ENCODE measurements at regions not wholly inside any gene's neighbourhood (a gene's known extent, or its start where the extent isn't known, plus 50 kb on each side); places are given as distances from the start of the nearest gene placed in this dataset.

DNA sequence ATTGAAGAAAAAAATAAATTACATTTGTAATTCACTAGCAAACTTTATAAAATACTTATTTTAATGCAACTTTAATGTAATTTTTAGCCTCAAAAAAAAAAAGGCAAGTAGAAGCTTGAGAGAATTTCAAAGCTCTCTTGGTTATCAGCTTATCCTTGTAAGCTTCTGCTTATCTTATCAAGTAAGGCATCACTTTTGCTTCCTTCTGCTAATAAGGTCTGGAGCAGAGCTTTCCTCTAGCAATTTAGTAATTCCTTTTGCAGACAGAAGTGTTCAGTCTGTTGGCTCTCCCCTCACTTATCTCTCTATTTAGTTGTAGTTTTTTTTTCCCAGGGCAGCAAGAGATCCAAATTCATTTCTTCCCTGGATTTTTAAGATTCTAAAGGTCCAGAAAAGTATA is 525.0 kb downstream of the ISL1 start:
- DNase-seq (ENCODE audit: low spot score), result no peak

DNA sequence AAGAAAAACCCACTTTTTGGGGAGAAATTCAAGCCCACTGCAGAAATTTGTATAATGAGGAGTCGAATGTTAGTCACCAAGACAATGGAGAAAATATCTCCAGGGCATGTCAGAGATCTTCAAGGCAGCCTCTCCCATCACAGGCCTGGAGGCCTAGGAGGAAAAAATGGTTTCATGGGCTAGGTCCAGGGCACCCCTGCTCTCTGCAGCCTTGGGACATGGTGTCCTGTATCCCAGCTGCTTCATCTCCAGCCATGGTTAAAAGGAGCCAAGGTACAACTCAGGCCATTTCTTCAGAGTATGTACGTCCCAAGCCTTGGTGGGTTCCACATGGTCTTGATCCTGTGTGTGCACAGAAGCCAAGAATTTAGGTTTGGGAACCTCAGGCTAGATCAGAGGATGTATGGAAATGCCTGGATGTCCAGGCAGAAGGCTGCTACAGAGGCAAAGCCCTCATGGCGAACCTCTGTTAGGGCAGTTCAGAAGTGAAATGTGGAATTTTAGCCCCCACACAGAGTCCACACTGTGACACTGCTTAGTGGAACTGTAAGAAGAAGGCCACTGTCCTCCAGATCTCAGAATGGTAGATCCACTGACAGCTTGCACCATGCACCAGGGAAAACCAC is 561.4 kb downstream of the ISL1 start:
- DNase-seq (ENCODE audit: low spot score), result no peak

DNA sequence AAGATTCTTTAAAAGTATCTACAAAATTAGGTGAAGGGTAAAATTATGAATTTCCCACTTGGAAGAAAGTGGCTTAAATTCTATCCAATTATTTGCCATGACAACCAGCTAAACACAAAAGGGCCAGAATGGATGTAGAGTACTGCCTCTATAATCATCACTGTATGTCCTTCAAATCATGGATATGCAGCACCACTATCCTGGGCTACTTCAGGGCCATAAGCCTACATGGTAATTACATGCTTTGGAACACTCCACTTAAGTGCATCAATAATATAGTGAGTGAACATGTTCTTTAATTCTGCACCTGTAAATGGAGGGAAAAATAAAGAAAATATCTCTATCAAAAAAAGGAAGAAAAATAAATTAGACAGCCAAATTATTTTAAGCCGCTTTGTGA is 575.2 kb downstream of the ISL1 start:
- DNase-seq (ENCODE audit: low spot score), result no peak

DNA sequence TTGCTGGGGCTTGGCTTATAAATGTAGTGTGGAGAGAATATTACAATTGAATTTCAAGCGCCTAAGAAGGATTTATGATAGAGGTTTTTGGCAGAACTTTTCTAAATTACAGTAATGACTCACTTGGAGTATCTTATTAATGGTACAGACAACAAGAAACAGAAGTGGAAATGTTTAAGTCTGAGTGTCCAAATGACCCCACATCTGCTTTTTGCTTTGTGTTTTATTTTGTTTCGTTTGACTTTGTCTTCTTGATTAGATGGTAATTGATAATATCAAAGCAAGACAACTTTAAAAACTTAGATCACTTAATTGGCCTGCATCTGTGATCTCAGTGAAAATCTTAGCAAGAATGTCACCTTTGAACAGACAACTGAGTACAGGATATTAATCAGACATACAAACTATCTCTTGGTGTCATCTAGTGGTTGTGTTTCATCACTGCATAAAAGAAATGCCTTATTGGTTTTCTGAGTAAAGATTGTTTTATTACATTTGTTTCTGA is 577.4 kb downstream of the ISL1 start:
- DNase-seq (ENCODE audit: low spot score), result no peak

DNA sequence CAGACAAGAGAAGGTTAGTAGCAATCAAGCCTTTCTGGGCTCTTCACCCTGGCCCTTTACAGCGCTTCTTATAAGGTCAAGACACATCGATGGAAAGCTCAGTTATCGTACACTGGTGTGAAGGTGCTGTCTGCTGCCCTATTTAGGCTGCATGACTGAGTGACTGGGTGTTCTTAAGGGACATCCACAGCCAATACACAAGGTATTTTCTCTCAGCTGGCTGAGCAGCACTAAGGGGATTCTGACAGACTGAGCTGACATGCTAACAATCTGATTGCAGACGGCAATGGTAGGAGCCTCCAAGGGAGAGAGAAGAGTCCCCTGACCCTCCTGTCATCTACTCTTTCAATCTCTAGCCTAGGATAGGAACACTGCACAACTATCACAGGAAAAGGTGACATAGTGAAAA is 577.9 kb downstream of the ISL1 start:
- no peak for DNase-seq (ENCODE audit: low spot score)

DNA sequence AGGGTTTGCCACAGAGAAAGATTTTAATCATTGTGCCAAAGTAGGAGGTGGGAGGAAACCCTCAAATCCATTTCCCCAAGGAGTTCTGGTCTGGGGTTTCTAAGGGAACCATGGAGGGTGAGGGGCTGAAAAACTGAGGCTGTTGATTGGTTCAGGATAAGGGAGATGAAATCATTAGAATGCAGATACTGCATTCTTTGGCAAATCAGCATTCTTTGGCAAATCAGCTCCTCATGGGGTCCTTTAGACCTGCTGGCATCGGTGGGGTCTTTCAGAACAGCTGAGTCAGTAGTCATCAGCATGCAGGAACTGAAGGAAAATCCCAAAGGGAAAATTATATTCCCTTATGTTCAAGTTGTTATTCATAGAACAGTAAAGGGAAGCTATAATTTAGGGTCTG is 585.5 kb downstream of the ISL1 start:
- no peak for DNase-seq (ENCODE audit: low spot score)

DNA sequence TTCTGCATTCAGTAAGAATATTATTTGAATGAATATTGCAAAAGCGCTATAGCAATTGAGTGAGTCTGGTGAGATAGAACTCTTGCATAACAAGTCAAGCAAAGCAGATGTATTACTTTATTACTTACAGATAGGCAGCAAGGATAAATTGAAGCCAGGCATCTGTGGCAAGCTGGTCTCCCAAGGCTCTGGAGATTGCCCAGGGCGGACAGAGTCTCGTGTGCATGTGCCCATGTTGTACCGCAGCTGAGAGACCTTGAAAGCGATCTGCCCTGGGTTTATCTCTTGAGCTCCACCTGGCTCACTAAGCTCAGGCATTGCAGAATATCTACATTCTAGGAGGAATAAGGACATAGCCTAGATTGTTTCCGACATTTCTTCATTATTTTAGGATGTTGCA is 591.6 kb downstream of the ISL1 start:
- DNase-seq (ENCODE audit: low spot score), result no peak

DNA sequence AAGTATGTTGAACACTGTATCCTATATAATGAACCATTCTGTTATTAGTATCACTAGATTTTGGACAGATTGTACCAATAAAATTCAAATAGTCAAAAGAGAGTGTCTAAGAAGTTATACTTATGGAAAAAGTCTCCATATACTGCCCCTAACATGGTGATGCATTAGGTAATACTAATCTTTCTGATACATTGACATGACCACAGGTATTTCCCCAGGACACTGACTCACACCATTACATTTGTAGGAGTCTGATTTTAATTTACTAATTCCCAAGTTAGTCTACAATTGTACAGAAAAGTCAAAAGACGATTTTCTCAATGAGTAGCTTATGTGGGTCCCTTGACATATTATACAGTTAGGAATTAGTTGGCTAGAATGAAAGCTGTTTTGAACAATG is 593.8 kb downstream of the ISL1 start:
- DNase-seq (ENCODE audit: low spot score), result no peak

DNA sequence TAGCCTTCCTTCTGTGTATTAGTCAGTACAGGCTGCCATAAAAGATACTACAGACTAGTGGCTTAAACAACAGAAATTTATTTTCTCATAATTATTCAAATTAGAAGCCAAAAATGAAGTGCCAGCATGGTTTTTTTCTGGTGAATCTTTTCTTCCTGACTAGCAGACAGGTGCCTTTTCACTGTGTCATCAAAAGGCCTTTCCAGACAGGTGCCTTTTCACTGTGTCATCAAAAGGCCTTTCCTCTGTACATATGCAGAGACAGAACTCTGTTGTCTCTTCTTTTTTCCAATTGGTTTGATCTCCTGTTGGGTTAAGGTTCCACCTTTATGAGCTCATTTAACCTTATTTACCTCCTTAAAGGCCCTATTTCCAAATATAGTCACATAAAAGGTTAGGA is 599.9 kb downstream of the ISL1 start:
- no peak for DNase-seq (ENCODE audit: low spot score)

DNA sequence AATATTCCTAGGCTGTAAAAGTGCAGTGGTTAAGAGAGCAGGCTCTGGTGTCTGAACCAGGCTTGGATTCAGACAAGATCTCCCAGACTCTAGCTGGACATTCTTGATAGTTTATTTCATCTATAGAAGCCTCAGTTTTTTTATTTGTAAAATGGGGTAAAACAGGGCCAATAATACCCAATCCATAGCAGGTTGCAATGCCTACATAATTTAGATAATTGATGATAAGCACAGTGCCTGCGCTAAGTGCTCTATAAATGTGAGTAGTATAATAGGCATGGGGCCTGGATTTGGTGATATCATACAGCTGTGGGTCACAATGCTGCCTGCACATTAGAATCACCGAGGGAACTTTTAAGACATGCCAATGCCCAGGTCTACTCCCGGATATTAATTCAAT is 603.5 kb downstream of the ISL1 start:
- DNase-seq (ENCODE audit: low spot score), result no peak

DNA sequence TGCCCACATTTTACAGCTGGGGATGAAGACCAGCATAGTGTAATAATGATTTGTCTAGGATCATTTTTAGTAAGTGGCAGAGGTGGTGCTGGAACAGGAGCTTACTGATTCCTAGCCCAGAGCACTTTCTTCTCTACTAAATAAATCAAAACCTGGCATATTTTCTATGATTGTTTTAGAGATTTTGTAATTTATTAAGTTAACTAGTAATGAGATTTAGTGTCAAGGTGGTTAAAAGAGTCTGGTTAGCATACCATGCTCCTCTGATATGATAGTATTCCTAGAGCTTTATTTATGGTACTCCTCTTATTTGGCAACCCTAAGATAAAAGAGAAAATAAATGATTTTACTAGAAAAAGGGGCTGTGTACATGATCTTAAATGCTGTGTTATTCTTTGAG is 604.0 kb downstream of the ISL1 start:
- DNase-seq (ENCODE audit: low spot score), result no peak

DNA sequence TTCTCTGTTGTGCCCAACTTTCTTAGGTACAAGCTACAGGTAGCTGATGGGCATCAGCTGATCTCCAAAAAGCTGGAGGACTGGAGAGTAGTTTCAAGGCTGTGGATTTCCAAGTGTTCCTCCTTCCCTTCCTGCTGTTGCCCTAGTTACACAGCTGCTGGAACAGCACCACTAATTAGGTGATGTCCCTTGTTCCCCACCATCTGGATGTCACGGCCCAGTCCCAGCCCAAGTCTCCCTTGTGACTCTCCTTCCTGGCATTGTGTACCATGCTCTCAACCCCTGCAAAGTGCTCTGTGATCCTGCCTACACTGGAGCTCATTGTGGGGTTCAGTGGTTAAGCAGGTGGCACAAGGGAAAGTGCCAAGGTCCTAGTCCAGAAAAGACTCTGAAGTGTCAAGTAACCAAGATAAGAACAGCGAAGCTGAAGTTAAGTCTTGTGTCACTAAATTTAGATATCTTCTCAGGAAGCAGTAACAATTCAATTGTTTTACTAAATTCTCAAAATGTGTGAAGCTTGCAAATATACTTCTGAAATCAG is 604.5 kb downstream of the ISL1 start:
- DNase-seq (ENCODE audit: low spot score), result no peak

DNA sequence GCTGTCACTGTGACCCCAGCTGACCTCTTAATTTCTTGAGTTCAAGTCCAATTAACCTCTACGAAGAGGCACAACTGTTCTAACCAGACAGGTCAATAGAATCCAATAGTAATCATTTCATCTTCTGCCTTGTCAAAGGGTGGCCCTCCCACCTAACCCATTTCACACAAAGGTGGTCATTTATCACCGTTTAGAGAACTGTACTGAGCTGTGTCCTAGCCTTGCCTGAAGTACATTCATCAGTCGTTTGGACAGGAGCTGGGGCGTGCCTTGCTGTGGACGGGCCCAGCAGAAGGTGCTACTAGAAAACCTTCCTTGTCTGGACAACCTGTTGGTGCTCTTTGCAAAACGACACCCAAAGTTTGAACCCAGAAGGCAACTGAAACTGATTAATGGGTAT is 605.4 kb downstream of the ISL1 start:
- no peak for DNase-seq (ENCODE audit: low spot score)

DNA sequence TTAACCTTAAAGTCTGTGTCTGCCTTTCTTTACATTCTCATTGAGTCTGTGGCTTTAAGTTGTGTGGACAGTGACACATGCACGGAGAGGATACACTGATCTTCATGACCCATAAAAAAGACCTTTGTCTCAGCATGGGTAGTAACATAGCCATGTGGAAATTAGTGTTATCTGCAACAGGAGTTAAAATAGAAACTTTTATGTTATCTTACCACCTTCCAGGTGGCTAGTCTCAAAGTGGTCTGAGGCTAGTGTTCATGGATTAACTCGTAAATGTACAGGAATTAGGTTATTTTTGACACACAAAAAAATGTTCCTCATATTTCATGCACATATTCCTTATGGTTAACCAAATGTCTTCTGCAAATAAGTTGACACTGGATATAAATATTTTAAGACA is 607.0 kb downstream of the ISL1 start:
- no peak for DNase-seq (ENCODE audit: low spot score)

DNA sequence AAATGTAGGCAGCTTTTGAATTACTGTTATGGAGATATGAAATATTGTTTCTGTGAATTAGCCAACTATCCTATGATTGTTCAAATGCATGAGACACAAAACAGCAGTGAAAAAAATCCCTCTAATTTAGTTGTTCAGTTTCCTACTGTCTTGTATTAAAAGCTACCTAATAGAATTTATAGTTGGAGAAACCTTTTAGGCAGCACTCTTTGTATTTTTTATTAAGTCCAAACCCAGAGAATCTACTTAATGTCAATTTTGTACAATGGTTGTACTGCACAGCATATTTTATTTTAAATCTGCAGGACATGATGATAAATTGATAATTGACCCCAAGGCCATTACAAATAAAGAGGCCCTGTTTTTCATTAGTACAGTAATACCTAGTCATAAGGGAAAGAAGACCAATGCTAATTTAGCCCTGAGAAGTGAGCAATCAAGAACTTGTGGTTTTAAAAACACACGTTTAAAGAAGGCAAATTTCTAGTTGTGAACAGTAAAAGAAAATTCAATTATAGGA is 607.5 kb downstream of the ISL1 start:
- no peak for DNase-seq (ENCODE audit: low spot score)

DNA sequence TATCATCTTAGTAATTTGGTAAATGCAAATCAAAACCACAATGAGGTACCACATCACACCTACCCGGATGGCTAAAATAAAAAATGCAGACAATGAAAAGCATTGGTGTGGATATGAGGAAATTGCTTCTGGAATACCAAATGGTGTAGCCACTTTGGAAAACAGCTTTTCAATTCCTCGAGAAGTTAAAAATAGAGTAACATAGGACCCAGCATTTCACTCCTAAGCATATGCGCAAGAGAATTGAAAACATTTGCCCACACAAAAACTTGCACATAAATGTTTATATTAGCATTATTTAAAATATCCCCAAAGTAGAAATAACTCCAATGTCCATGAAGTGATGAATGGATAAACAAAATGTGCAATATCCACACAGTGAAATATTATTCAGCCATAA is 608.7 kb downstream of the ISL1 start:
- DNase-seq (ENCODE audit: low spot score), result no peak

DNA sequence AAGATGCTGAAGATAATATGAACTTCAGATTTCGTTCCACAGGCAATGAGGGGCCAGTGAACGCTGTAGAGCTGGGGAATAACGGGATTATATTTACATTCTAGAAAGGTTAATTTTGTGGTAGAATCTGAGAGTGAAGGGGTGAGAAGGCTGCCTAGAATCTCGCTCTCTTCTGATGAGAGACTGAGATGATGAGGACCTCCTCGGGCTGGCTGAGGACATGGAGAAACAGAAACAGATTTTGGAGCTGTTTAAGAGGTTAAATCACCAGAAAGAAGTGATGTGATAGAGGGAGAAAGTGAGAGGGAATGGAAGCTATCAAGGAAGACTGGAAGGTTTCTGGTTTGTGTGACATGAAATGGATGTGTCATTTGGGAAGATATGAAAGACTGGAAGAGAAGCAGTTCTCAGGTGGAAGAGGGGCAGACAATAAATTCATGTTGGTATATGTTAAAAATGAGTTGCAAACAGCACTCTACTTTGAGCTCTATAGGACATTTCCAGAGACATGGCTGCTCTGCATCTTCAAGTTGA is 612.6 kb downstream of the ISL1 start:
- DNase-seq (ENCODE audit: low spot score), result no peak

DNA sequence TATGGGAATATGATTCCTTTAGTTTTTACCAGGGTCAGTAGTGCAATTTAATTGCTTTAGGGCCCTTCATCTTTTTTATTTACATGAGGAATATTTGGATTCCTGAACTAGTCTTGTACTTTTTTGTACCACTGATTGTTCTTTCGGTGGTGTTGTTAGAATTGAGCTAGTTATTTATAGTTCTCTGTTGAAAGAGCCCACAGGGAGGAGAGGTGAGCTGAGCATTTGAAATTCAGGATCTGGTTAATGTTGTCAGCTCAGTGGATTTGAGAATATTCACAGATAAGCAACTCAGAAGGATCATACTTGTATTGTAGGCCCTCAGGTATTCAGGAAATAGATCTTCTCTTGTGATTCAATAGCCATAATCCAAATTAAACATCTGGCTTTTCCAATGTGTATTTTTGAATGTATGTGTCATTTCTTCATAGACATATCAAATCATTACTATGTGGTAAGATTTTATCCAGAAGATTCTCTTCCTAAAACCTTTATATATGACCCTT is 613.2 kb downstream of the ISL1 start:
- no peak for DNase-seq (ENCODE audit: low spot score)

DNA sequence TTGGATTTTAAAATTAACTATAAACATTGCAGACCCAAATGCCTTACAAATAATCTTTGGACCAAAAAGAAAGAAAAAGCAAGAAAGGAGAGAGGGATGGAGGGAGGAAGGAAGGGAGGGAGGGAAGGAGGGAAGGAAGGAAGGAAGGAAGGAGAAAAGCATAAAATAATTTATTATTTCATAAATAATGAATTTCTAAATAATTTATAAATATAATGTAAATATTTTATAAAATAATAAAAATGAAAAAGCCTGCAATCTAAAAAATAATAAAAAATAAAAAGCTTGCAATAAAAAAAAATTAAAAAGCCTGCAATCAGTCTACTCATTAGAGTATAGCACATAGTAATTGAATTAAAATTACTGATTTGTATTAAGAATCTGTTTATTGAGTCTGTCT is 614.3 kb downstream of the ISL1 start:
- no peak for DNase-seq (ENCODE audit: low spot score)

DNA sequence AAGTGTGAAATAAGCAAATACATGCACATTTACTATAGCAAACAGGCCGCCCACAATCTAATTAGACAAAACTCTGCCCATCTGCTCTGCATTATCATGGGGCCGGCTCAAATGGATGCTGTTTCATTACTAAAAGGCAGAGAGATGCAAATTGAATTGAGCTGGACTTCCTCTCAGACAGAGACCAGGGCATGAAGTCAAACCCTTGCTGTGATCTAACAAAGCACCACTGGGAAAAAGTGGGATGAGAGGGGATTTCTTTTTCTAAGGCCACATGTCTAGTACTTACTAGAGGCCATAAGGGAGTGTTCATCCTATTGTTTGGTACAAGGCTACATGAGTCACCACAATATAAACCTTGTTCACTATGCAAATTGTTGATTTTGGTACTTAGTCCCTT is 614.7 kb downstream of the ISL1 start:
- DNase-seq (ENCODE audit: low spot score), result no peak

DNA sequence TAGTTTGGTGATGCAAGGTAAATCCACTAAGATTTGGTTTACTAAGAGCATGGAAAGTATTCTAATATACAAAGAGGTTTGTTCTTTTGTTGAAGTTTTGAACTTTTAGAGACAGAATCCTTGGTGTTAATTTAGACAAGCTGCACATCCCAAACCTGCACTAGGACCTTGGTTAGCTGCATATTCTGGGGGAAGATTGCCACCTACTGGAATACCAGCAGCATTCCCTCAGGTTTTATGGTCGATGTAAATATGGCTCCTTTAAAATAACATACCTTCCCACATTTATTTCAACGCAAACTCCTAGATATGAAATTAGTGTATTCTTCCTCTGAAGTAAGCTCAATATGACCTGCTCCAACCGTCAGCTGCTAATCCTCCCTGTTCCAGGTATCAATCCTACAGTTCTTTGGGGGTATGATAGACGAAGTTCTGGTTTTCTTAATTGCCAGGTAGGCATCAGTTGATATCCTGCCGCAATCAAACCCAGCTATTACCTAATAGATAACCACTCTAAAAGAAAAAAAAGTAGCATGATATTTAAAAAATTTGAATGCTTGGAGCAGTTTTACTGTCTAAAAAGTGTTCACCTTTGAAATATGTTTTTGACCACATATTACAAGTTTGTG is 624.1 kb downstream of the ISL1 start:
- DNase-seq (ENCODE audit: low spot score), result no peak

DNA sequence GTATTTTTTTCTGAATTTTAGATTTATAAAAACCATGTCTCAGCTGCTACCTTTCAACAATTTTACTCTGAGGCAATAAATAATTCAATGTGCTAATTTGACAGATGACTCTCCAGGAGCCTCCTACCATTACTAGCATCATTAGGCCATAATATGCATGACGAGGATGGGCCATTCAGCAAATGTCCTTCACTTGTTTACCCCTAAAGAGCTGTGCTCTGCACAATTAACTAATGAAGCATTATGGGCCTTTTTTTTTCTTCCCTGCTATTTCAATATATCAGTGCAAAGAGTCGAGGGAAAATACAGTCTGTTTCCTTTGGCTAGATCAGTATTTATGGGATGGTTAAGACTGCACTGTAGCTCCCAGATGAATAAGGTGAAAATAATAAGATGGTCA is 627.2 kb downstream of the ISL1 start:
- DNase-seq (ENCODE audit: low spot score), result no peak

DNA sequence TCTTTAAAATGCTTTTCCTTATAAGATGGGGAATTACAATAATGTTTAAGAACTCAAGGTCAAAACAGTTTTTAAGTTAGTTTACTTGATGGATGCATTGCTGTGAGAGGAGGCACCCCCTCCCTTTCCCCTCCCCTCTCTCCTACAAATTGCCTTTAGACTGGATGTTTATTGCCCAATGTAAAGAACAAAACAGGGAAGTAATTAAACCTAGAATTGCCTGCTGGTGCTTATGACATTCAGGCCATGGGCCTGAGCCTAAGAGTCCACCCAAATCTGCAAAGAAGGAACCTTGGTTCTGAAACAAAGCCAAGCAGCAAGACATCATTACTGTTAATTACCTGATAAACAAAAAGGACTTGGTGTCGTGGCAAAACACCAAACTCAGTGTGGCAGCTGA is 630.3 kb downstream of the ISL1 start:
- no peak for DNase-seq (ENCODE audit: low spot score)
